ENCODE measurements at regions not wholly inside any gene's neighbourhood (a gene's known extent, or its start where the extent isn't known, plus 50 kb on each side); places are given as distances from the start of the nearest gene placed in this dataset.
A peak's percentile ranks its signal among the peaks of the same experiment; 100 is the strongest.

DNA sequence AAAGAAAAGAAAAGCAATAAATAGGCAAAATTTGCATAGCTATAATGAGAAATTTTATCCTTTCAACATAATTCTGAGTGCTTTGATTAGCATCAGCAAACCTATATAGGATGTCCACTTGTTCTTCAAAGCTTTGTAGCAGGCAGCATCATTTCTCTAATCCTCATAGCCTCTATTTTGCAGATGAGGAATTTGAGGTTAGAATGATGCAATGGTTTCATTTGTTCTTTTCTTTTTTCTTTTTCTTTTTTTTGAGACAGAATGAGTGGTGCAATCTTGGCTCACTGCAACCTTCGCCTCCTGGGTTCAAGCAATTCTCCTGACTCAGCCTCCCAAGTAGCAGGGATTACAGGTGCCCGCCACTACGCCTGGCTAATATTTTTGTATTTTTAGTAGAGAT is 594.4 kb downstream of the TOX3 start:
- peaks cover 42% of the 10 kb centered on the region for H3K4me1 Mint-ChIP-seq (ENCODE audit: low read depth)
- no peak for TF ChIP-seq CTCF (IDR thresholded peaks at IDR 0.05; ENCODE audit: unreplicated experiment)
- no peaks in the 10 kb centered on the region for H3K36me3 Mint-ChIP-seq (ENCODE audit: insufficient read depth)
- H3K9me3 Mint-ChIP-seq (ENCODE audit: low read depth): no peaks in the 10 kb centered on the region
- H3K4me3 Mint-ChIP-seq (ENCODE audit: low read depth): no peak overlapping the region
- peak overlapping the region; percentile 81 for H3K27ac Mint-ChIP-seq
- peaks cover 13% of the 10 kb centered on the region for H3K27me3 Mint-ChIP-seq
- DNase-seq (ENCODE audit: low spot score, unreplicated experiment): no peak

DNA sequence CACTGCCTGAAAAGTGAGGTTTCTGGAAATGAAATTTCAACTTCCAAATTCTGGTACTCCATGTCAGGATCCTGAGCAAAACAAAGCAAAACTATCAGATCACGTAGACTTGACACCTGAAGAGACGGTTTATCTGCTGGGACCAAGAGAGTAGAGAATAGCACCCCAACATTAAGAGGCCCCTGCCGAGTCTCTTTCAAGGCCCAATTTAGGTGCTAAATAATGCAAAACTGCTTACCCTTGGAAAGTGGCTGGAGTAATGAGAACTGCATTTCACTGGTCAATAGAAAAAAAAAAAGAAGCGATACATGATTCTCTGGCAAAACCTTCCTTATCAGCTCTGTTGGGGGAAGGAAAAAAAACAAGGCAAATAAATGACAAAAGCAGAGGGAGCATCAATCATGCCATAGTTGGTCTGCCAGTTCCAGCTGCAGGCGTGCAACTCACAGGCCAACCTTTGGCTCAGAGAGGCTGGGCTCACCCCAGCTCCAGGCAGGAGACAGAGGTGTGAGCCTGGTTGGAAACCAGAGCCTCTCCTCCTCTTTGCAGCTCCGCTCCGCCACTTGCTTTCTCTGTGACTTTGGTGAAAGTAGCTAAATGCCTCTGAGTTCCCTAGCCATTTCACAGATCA is 595.2 kb downstream of the TOX3 start:
- Mint-ChIP-seq H3K27ac (peak overlapping the region; percentile 81), H3K36me3 (ENCODE audit: insufficient read depth) (no peaks in the 10 kb centered on the region), H3K4me1 (ENCODE audit: low read depth) (peaks cover 42% of the 10 kb centered on the region), H3K9me3 (ENCODE audit: low read depth) (no peaks in the 10 kb centered on the region), H3K27me3 (peaks cover 15% of the 10 kb centered on the region), H3K4me3 (ENCODE audit: low read depth) (peak overlapping the region; percentile 20)
- peak; percentile 45 for DNase-seq (ENCODE audit: low spot score, unreplicated experiment)
- no peak for TF ChIP-seq CTCF (IDR thresholded peaks at IDR 0.05; ENCODE audit: unreplicated experiment)

- no peak for TF ChIP-seq CTCF (IDR thresholded peaks at IDR 0.05; ENCODE audit: unreplicated experiment)
- Mint-ChIP-seq H3K27ac (no peak overlapping the region), H3K4me1 (ENCODE audit: low read depth) (peaks cover 42% of the 10 kb centered on the region), H3K4me3 (ENCODE audit: low read depth) (no peak overlapping the region), H3K27me3 (peaks cover 19% of the 10 kb centered on the region), H3K9me3 (ENCODE audit: low read depth) (no peaks in the 10 kb centered on the region), H3K36me3 (ENCODE audit: insufficient read depth) (no peaks in the 10 kb centered on the region)
- DNase-seq (ENCODE audit: low spot score, unreplicated experiment): no peak
These were observed 596.7 kb downstream of the TOX3 start for GRCh38 chr16:51950118-51950780.

- H3K4me1 Mint-ChIP-seq (ENCODE audit: low read depth): peaks cover 42% of the 10 kb centered on the region
- no peaks in the 10 kb centered on the region for H3K36me3 Mint-ChIP-seq (ENCODE audit: insufficient read depth)
- no peak overlapping the region for H3K4me3 Mint-ChIP-seq (ENCODE audit: low read depth)
- peak overlapping the region; percentile 60 for H3K27ac Mint-ChIP-seq
- DNase-seq (ENCODE audit: low spot score, unreplicated experiment): no peak
- TF ChIP-seq CTCF (IDR thresholded peaks at IDR 0.05; ENCODE audit: unreplicated experiment): no peak
- H3K9me3 Mint-ChIP-seq (ENCODE audit: low read depth): no peaks in the 10 kb centered on the region
- H3K27me3 Mint-ChIP-seq: peaks cover 27% of the 10 kb centered on the region
These were observed 597.7 kb downstream of the TOX3 start for GRCh38 chr16:51949282-51949681.

- Mint-ChIP-seq H3K4me1 (ENCODE audit: low read depth) (peaks cover 7% of the 10 kb centered on the region), H3K9me3 (ENCODE audit: low read depth) (no peaks in the 10 kb centered on the region), H3K27me3 (peaks cover 79% of the 10 kb centered on the region), H3K27ac (no peak overlapping the region), H3K36me3 (ENCODE audit: insufficient read depth) (no peaks in the 10 kb centered on the region), H3K4me3 (ENCODE audit: low read depth) (no peak overlapping the region)
- TF ChIP-seq CTCF (IDR thresholded peaks at IDR 0.05; ENCODE audit: unreplicated experiment): no peak
- no peak for DNase-seq (ENCODE audit: low spot score, unreplicated experiment)
These were observed 605.5 kb downstream of the TOX3 start for GRCh38 chr16:51941412-51941811.
